Retinal pigment epithelial cell (primary cell): ENCODE measurements at regions not wholly inside any gene's neighbourhood (a gene's known extent, or its start where the extent isn't known, plus 50 kb on each side); places are given as distances from the start of the nearest gene placed in this dataset.

Experiments used
- DNase-seq: peaks from one replicate; pipeline ENCODE4 v3.0.0-alpha.2; 2010; ENCODE audit warnings: low read depth
- H3K4me3 ChIP-seq: 2 replicates; pipeline ENCODE4 v1.5.1; 2011; ENCODE audit warnings: mild to moderate bottlenecking, low read length, control low read depth, moderate library complexity
- CTCF ChIP-seq: conservative IDR thresholded peaks from 2 replicates; pipeline ENCODE4 v1.5.1; 2011; ENCODE audit warnings: low read depth, low read length, control low read depth, inconsistent platforms

- DNase-seq = no peak
- TF ChIP-seq CTCF = no peak
- no peak overlapping the region for H3K4me3 ChIP-seq
Measured at GRCh38 chr1:94614996-94615395, 73.4 kb upstream of the F3 start.

DNA sequence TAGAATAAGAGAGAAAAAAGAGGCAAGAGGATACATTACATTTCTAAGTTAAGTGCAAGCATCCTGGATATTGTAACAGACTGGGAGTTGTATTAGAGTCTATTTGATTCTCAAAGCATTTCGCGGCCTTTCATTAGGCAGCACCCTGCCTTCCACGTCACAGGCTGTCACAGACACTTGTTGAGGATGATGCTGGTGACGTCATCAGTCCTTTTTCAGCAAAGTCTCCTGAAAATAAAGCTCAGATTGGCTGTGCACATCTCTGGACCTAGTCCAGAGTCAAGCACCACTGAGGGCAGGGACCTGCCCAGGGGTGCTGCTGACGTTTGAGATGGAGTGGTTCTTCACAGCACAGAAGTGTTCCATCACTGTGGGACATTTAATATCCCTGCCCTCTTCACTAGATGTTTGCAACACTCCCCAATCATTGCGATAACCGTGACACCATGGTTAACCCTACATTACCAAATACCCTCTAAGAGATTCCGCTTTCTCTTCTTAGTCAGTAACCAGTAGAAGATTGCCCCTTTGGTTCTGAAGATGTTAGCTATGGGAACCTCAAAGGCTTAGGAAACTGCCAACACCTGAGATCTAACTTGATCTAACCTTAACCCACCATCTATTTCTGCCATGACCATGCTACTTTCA, 72.7 kb upstream of the F3 start:
- no peak for DNase-seq

DNA sequence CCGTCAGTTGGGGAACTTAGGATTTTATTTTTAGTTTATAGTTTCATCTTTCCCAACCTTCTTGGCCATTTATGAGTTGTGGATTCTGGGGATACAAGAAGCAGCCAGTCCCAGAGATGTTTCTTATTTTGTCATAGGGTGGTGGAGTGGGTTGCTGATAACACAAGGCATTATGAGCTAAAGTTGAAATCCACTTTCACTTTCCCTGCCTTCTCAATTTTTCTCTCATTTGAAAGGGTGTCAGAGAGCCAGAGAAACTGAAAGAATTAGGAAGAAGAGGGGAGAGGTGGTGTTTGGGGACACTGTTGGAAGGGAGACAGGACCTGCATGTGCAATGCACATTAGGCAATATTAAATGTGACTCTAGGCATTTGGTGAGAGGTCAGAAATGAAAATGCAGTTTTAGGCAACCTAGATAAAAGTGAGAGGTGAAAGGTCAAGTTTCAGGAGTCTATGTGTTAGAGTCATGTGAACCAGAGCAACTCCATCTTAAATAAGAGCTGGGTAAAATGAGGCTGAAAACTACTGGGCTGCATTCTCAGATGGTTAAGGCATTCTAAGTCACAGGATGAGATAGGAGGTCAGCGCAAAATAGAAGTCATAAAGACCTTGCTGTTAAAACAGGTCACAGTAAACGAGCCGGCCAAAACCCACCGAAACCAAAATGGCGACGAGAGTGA, 71.1 kb upstream of the F3 start:
- TF ChIP-seq CTCF = no peak
- no peak for DNase-seq
- H3K4me3 ChIP-seq = no peak overlapping the region

More for the DNA sequence above, 72.7 kb upstream of the F3 start:
- TF ChIP-seq CTCF = no peak
- no peak overlapping the region for H3K4me3 ChIP-seq

DNA sequence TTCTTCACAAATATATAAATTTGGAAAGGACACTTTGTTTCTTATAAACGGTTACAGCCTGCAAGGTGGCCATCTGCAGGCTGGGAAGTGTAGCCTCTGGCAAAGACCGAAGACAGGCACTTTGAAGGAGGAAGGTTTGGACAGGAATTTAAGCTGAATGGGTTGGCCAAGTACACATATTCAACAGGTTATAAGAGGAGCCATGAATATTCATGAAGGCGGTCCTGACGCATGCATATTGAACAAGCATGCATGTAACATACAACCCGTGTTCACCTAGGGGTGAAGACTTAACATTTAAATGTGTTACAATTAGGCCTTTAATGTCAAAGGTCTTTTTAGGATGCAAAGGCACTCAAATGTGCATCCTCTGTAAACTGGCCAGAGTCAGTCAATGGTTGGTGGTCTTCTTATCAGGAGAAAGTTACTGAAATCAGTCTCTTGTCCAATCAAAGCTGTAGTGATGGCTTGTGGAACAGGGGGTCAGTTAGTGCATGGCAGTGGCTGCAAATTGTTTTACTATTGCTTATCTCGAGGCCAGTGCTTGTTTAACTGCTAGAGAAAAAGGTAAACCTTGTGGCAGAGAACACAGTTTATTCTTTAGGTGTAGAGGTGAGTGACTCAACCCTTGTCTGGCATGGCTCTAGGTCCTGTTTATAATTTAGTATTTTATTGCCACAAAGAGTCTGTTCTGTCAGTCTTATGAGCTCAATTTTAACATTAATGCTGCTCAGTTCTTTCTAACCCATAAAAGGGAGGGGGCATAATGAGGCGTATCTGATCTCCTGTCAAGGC, 70.3 kb upstream of the F3 start:
- TF ChIP-seq CTCF = no peak
- H3K4me3 ChIP-seq = no peak overlapping the region
- no peak for DNase-seq

GRCh38 chr1:94609619-94610018, 68.1 kb upstream of the F3 start:
- no peak overlapping the region for H3K4me3 ChIP-seq
- no peak for DNase-seq
- TF ChIP-seq CTCF = no peak

DNA sequence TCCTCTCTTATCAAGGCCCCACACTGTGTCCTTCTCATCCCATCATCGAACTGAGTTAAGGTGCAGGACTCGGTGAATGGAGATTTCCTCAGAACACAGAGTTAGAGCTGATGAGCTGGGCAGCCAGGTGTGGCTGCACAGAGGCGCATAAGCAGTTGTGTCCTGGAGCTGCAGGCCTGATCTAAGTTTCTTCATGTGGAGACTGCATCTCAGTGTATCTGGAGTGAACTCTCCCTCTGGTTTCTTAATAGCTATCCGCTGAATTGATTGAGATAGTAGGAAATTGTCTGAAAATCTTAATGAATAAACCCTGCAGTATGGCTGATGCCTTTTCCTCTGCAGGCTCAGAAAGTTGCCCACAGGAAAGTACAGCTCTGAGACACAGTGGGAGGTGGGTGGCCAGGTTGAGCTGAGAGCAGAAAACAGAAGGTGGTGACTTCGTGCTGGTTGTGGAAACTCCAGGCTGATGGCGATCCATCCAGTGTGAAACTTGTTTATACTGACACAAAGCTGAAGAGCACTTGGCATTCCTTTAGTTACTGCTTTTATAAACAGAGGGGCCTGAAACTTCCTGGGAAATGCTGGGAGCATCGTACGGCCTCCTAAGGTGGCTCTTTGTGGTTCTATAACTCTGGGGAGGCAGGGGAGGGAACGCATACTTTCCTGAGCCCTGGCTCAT, 67.4 kb upstream of the F3 start:
- no peak for TF ChIP-seq CTCF
- no peak overlapping the region for H3K4me3 ChIP-seq
- no peak for DNase-seq
